Muscle of arm (tissue), 1 donor: ENCODE measurements at regions not wholly inside any gene's neighbourhood (a gene's known extent, or its start where the extent isn't known, plus 50 kb on each side); places are given as distances from the start of the nearest gene placed in this dataset.
A peak's percentile ranks its signal among the peaks of the same experiment; 100 is the strongest.
"Not testable (repeated sequence)": the region's sequence is repeated elsewhere in the genome, so short reads cannot be mapped to it uniquely, and the experiment has no call there.

Source experiments
- DNase-seq: peaks from one replicate; pipeline ENCODE4 v3.0.0-alpha.2; 2013

GRCh38 chr4:26208237-26208994 lies 112.4 kb upstream of the RBPJ start:
- DNase-seq: no peak

- not testable (repeated sequence) for DNase-seq
Measured at GRCh38 chr4:26209378-26209777, 111.4 kb upstream of the RBPJ start.

- no peak for DNase-seq
Measured at GRCh38 chr4:26212528-26212927, 108.3 kb upstream of the RBPJ start.

GRCh38 chr4:26213317-26213716 lies 107.5 kb upstream of the RBPJ start:
- no peak for DNase-seq

GRCh38 chr4:26214994-26215393 lies 105.8 kb upstream of the RBPJ start:
- DNase-seq: no peak

GRCh38 chr4:26215725-26216124 lies 105.1 kb upstream of the RBPJ start:
- no peak for DNase-seq

- no peak for DNase-seq
Measured at GRCh38 chr4:26217481-26217880, 103.3 kb upstream of the RBPJ start.

- peak; percentile 72 for DNase-seq
Measured at GRCh38 chr4:26217961-26218676, 102.7 kb upstream of the RBPJ start.

- DNase-seq: no peak
Measured at GRCh38 chr4:26218677-26219605, 101.9 kb upstream of the RBPJ start.

GRCh38 chr4:26220696-26221095 lies 100.1 kb upstream of the RBPJ start:
- DNase-seq: peak; percentile 71

GRCh38 chr4:26223155-26223554 lies 97.7 kb upstream of the RBPJ start:
- no peak for DNase-seq

- DNase-seq: no peak
Measured at GRCh38 chr4:26226629-26227376, 94.0 kb upstream of the RBPJ start.

GRCh38 chr4:26227601-26228229 lies 93.1 kb upstream of the RBPJ start:
- DNase-seq: no peak

GRCh38 chr4:26228883-26229282 lies 91.9 kb upstream of the RBPJ start:
- no peak for DNase-seq

- DNase-seq: no peak
Measured at GRCh38 chr4:26229974-26230373, 90.8 kb upstream of the RBPJ start.

- DNase-seq: no peak
Measured at GRCh38 chr4:26233350-26233749, 87.5 kb upstream of the RBPJ start.

GRCh38 chr4:26235500-26235899 lies 85.3 kb upstream of the RBPJ start:
- peak; percentile 39 for DNase-seq

GRCh38 chr4:26237916-26238315 lies 82.9 kb upstream of the RBPJ start:
- DNase-seq: no peak

GRCh38 chr4:26238426-26238777 lies 82.4 kb upstream of the RBPJ start:
- DNase-seq: no peak

GRCh38 chr4:26238778-26239679 lies 81.8 kb upstream of the RBPJ start:
- DNase-seq: peak; percentile 86
